ENCODE measurements at regions not wholly inside any gene's neighbourhood (a gene's known extent, or its start where the extent isn't known, plus 50 kb on each side); places are given as distances from the start of the nearest gene placed in this dataset.

GRCh38 chr7:12785473-12785872 lies 98.0 kb downstream of the ARL4A start:
- FAIRE-seq: no peak

DNA sequence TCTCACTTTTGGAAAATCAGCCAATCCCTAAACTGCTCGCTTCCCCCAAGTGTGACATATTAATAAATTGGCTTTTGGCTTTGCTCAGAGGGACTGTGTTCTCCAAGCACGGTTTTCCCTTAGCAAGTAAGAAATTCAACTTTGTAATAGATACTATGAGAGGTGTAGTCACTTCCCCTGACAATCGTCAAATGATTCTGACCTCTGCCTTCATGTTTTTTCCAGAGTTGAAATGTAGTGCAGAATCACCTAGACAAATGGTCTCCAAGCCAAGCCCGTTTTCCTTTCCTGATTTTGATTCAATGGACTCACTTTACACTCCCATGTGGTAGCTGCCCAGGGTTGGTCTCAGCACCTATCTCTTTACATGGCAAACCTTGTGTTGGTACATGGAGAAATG lies 99.1 kb downstream of the ARL4A start:
- FAIRE-seq: no peak

- no peak for FAIRE-seq
Measured at GRCh38 chr7:12788171-12788570, 100.7 kb downstream of the ARL4A start.

DNA sequence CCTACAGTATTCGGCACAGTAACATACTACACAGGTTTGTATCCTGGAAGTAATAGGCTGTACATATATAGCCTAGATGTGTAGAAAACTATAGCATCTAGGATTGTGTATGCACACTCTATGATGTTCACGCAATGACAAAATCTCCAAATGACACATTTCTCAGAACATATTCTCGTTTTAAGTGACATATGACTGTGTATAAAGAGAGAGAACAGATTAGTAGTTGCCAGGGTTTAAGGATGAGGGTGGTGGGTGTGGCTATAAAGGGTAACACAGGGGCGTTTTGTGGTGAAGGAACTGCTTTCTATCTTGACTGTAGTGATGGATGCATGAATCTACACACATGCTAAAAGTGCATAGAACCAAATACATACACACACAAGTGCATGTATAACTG lies 101.2 kb downstream of the ARL4A start:
- FAIRE-seq: no peak

DNA sequence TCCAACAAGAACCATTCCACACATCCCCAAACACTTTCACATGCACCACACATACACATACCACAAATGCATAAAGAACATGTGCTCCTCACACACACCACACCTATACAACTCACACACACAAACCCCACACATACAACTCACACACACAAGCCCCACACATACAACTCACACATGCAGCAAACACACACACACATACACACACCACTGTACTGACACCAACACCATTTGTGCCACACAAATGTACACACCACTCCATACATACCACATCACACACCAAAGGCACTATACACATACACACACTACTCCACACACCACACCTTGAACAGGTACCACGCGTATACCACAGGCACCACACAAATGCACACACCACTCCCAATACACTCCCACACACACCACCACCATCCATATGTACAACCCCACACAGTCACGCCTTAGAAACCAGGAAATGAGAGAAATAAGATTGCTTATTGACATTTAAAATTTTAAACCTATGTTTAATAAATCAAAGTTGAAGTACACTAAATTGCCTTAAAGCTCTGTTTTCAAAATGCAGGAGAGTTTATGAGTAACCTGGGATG lies 107.4 kb downstream of the ARL4A start:
- no peak for FAIRE-seq

GRCh38 chr7:12796397-12797127 lies 109.1 kb downstream of the ARL4A start:
- FAIRE-seq: no peak

- no peak for FAIRE-seq
Measured at GRCh38 chr7:12800486-12800885, 113.1 kb downstream of the ARL4A start.

- no peak for FAIRE-seq
Measured at GRCh38 chr7:12801107-12801506, 113.7 kb downstream of the ARL4A start.

DNA sequence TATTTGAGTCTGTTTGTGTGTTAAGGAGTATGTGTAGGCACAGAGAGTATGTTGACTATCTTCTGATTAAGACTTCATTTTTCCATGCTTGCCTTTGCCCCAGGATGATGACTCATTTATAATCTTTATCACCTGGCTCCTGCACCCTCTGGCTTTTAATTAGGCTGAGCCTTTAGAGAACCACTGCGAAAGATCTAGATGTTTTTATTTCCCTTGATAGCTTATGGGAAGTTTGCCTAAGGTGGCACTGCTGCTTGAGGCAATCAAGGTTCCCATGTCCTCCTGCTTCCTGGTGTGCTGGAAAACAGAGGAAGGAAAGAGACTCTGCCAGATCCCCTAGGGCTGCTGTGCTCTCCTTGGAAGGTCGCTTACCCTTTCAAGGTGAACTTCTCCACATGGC lies 114.6 kb downstream of the ARL4A start:
- FAIRE-seq: no peak

DNA sequence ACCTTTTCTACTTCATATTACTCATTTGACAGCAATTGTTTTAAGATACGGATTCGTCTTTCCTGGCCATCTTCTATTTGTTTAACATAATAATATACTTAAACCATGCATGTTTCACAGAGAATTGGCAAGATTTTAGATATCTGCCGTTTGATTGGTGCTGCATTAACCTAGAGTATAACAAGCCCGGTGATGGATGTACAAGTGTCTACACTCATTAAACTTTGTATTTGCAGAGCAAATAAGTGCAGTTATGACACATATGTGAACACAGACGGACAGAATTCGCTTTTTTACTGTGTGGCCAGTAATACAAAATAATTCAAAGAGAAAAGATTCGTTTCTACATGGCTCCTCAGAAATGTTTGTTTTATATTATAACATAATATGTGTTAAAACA lies 116.1 kb downstream of the ARL4A start:
- no peak for FAIRE-seq

DNA sequence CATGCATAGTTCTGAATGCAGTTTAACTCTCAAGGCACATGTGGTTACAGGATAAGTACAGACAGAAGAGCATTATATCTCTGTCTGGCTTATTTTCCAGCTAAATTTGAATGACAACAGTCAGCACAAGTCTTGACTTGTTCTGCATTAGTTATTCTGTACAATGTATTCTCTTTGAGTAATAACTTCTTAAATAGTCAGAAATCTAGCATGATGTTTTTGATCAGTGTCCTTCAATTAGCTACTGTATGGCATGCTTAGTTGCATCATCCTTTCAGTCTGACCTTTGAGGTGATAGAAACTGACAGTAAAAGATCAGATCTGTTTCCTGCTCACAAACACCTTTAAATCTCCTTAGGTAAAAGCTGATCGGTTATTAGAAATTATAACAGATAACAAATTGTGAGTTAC lies 118.1 kb downstream of the ARL4A start:
- no peak for FAIRE-seq

GRCh38 chr7:12805957-12806356 lies 118.5 kb downstream of the ARL4A start:
- no peak for FAIRE-seq

- FAIRE-seq: no peak
Measured at GRCh38 chr7:12809476-12809875, 122.0 kb downstream of the ARL4A start.

DNA sequence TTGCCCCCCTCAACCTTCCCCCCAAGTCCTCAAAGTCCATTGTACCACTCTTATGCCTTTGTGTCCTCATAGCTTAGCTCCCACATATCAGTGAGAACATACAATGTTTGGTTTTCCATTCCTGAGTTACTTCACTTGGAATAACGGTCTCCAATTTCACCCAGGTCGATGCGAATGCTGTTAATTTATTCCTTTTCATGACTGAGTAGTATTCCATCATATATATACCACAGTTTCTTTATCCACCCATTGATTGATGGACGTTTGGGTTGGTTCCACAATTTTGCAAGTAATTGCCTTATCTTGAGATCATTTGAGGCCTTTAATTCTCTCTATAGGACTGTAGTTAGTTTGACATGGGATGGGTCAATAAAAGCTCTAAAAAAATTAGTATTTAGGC lies 124.7 kb downstream of the ARL4A start:
- no peak for FAIRE-seq

GRCh38 chr7:12814107-12814506 lies 126.7 kb downstream of the ARL4A start:
- FAIRE-seq: no peak

GRCh38 chr7:12814828-12815227 lies 127.4 kb downstream of the ARL4A start:
- FAIRE-seq: no peak

DNA sequence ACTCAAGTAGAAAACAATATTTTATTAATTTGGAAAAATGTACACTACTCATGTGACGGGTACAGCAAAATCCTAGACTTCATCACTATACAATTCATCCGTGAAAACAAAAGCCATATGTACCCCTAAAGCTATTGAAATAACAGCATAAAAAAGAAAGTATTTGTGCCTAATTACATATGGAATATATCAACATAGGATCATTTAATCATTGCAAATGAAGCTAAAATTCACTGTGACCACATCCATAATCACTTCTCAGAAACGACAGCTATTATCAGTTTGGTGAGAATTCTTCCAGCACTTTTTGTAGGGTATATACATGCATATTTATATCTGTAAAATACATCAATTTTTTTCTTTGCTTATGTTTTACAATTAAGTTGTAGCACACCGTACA lies 128.0 kb downstream of the ARL4A start:
- FAIRE-seq: no peak

GRCh38 chr7:12815871-12816270 lies 128.4 kb downstream of the ARL4A start:
- FAIRE-seq: no peak

DNA sequence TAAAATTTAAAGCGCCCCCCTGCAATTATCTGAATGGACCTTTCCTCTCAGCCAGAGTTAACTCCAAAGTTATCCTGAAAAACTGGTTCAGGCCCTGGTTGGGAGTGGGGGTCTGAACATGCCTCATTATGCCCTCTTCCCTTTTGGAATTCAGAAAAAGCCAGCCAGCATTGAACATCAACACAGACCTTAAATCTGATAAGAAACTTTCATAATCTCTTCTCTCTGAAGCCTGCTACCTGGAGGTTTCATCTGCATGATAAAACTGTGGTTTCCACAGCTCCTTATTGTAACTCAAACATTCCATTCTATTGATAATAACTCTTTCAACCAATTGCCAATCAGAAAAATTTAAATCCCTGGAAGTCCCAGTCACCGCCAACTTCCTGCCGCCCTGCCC lies 133.3 kb downstream of the ARL4A start:
- FAIRE-seq: no peak

- no peak for FAIRE-seq
Measured at GRCh38 chr7:12821746-12822145, 134.3 kb downstream of the ARL4A start.

GRCh38 chr7:12826079-12826478 lies 138.6 kb downstream of the ARL4A start:
- no peak for FAIRE-seq

DNA sequence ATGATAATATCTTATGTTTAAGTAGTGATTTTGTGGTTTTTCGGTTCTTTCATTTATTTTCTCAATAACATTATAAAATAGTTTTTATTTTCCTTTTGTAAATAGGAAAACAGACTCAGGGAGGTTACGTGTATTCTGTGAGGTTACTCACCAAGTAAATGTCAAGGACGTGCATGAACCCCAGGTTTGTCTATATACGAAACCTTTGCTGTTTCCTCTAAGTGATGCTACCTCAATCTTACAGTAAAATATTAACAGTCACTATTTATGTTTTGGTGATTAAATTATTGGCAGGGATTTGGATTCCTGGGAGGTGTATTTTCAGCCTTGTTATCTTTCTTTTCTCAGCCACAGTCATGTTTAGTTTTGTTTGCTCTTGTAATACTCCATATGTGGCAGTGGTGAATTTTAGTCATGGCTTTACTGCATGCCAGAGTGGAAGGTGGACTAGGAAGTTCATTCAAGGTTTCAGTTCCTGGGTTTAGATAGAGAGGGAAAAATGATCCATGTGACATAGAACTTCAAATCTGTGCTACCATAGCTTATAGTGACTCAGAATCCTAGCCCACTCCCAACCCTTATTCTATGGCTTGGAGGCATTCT lies 139.9 kb downstream of the ARL4A start:
- no peak for FAIRE-seq

GRCh38 chr7:12827920-12828319 lies 140.5 kb downstream of the ARL4A start:
- FAIRE-seq: no peak

- no peak for FAIRE-seq
Measured at GRCh38 chr7:12831024-12831423, 143.6 kb downstream of the ARL4A start.

DNA sequence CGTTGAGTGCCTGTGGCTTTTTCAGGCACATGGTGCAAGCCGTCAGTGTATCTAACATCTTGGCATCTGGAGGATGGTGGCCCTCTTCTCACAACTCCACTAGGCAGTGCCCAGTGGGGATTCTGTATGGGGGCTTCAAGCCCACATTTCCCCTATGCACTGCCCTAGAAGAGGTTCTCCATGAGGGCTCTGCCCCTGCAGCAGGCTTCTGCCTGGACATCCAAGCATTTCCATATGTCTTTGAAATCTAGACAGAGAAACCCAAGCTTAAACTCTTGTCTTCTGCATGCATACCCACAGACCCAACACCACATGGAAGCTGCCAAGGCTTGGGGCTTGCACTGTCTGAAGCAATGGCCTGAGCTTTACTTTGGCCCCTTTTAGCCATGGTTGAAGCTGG lies 146.4 kb downstream of the ARL4A start:
- no peak for FAIRE-seq

Data from TTC549 (cell line).